ENCODE measurements at regions not wholly inside any gene's neighbourhood (a gene's known extent, or its start where the extent isn't known, plus 50 kb on each side); places are given as distances from the start of the nearest gene placed in this dataset.

- Mint-ChIP-seq H3K4me3 (no peak overlapping the region), H3K36me3 (ENCODE audit: low read depth) (no peaks in the 10 kb centered on the region), H3K4me1 (no peaks in the 10 kb centered on the region), H3K27ac (no peak overlapping the region), H3K27me3 (no peaks in the 10 kb centered on the region), H3K9me3 (peaks cover 3% of the 10 kb centered on the region)
- no peak for DNase-seq
- intact Hi-C loops (cut with micrococcal nuclease), result no loop called here
These were observed 225.1 kb upstream of the MPPED2 start for GRCh38 chr11:30811226-30811755.

GRCh38 chr11:30810116-30810515, 224.0 kb upstream of the MPPED2 start:
- H3K9me3 Mint-ChIP-seq, result peaks cover 3% of the 10 kb centered on the region
- DNase-seq, result no peak
- H3K4me1 Mint-ChIP-seq, result no peaks in the 10 kb centered on the region
- no peaks in the 10 kb centered on the region for H3K36me3 Mint-ChIP-seq (ENCODE audit: low read depth)
- H3K27ac Mint-ChIP-seq, result no peak overlapping the region
- no peaks in the 10 kb centered on the region for H3K27me3 Mint-ChIP-seq
- intact Hi-C loops (cut with micrococcal nuclease), result no loop called here
- no peak overlapping the region for H3K4me3 Mint-ChIP-seq

GRCh38 chr11:30801357-30801756, 215.2 kb upstream of the MPPED2 start:
- no peak for DNase-seq
- intact Hi-C loops (cut with micrococcal nuclease), result no loop called here
- Mint-ChIP-seq H3K27me3 (no peaks in the 10 kb centered on the region), H3K27ac (no peak overlapping the region), H3K4me1 (no peaks in the 10 kb centered on the region), H3K36me3 (ENCODE audit: low read depth) (no peaks in the 10 kb centered on the region), H3K9me3 (no peaks in the 10 kb centered on the region), H3K4me3 (no peak overlapping the region)

- no peak overlapping the region for H3K4me3 Mint-ChIP-seq
- H3K36me3 Mint-ChIP-seq (ENCODE audit: low read depth), result no peaks in the 10 kb centered on the region
- H3K9me3 Mint-ChIP-seq, result no peaks in the 10 kb centered on the region
- H3K27me3 Mint-ChIP-seq, result no peaks in the 10 kb centered on the region
- DNase-seq, result no peak
- no peaks in the 10 kb centered on the region for H3K4me1 Mint-ChIP-seq
- no peak overlapping the region for H3K27ac Mint-ChIP-seq
- intact Hi-C loops (cut with micrococcal nuclease), result no loop called here
These were observed 214.8 kb upstream of the MPPED2 start for GRCh38 chr11:30800904-30801303.

- Mint-ChIP-seq H3K9me3 (no peaks in the 10 kb centered on the region), H3K4me1 (no peaks in the 10 kb centered on the region), H3K4me3 (no peak overlapping the region), H3K27me3 (no peaks in the 10 kb centered on the region), H3K27ac (no peak overlapping the region), H3K36me3 (ENCODE audit: low read depth) (no peaks in the 10 kb centered on the region)
- no peak for DNase-seq
- intact Hi-C loops (cut with micrococcal nuclease), result no loop called here
These were observed 212.5 kb upstream of the MPPED2 start for GRCh38 chr11:30798547-30799236.

GRCh38 chr11:30789270-30789669, 203.1 kb upstream of the MPPED2 start:
- no peaks in the 10 kb centered on the region for H3K27me3 Mint-ChIP-seq
- H3K27ac Mint-ChIP-seq, result no peak overlapping the region
- no peak overlapping the region for H3K4me3 Mint-ChIP-seq
- no peaks in the 10 kb centered on the region for H3K36me3 Mint-ChIP-seq (ENCODE audit: low read depth)
- no peaks in the 10 kb centered on the region for H3K9me3 Mint-ChIP-seq
- intact Hi-C loops (cut with micrococcal nuclease), result no loop called here
- no peaks in the 10 kb centered on the region for H3K4me1 Mint-ChIP-seq
- no peak for DNase-seq

GRCh38 chr11:30788849-30789248, 202.7 kb upstream of the MPPED2 start:
- Mint-ChIP-seq H3K9me3 (no peaks in the 10 kb centered on the region), H3K36me3 (ENCODE audit: low read depth) (no peaks in the 10 kb centered on the region), H3K27ac (no peak overlapping the region), H3K4me1 (no peaks in the 10 kb centered on the region), H3K27me3 (no peaks in the 10 kb centered on the region), H3K4me3 (no peak overlapping the region)
- DNase-seq, result no peak
- intact Hi-C loops (cut with micrococcal nuclease), result no loop called here

- Mint-ChIP-seq H3K9me3 (no peaks in the 10 kb centered on the region), H3K27ac (no peak overlapping the region), H3K4me1 (no peaks in the 10 kb centered on the region), H3K36me3 (ENCODE audit: low read depth) (no peaks in the 10 kb centered on the region), H3K27me3 (no peaks in the 10 kb centered on the region), H3K4me3 (no peak overlapping the region)
- intact Hi-C loops (cut with micrococcal nuclease), result no loop called here
- DNase-seq, result peak; percentile 2
These were observed 200.3 kb upstream of the MPPED2 start for GRCh38 chr11:30786256-30787110.

GRCh38 chr11:30778596-30778995, 192.4 kb upstream of the MPPED2 start:
- intact Hi-C loops (cut with micrococcal nuclease), result no loop called here
- Mint-ChIP-seq H3K27me3 (no peaks in the 10 kb centered on the region), H3K9me3 (no peaks in the 10 kb centered on the region), H3K4me3 (no peak overlapping the region), H3K27ac (no peak overlapping the region), H3K4me1 (no peaks in the 10 kb centered on the region), H3K36me3 (ENCODE audit: low read depth) (no peaks in the 10 kb centered on the region)
- DNase-seq, result no peak

GRCh38 chr11:30775233-30775522, 189.0 kb upstream of the MPPED2 start:
- H3K27me3 Mint-ChIP-seq, result no peaks in the 10 kb centered on the region
- no peak overlapping the region for H3K27ac Mint-ChIP-seq
- no peaks in the 10 kb centered on the region for H3K9me3 Mint-ChIP-seq
- intact Hi-C loops (cut with micrococcal nuclease), result no loop called here
- no peak for DNase-seq
- H3K36me3 Mint-ChIP-seq (ENCODE audit: low read depth), result no peaks in the 10 kb centered on the region
- H3K4me1 Mint-ChIP-seq, result no peaks in the 10 kb centered on the region
- no peak overlapping the region for H3K4me3 Mint-ChIP-seq

- no peak for DNase-seq
- Mint-ChIP-seq H3K4me3 (no peak overlapping the region), H3K27me3 (no peaks in the 10 kb centered on the region), H3K4me1 (no peaks in the 10 kb centered on the region), H3K36me3 (ENCODE audit: low read depth) (no peaks in the 10 kb centered on the region), H3K9me3 (no peaks in the 10 kb centered on the region), H3K27ac (no peak overlapping the region)
- intact Hi-C loops (cut with micrococcal nuclease), result no loop called here
These were observed 188.5 kb upstream of the MPPED2 start for GRCh38 chr11:30774496-30775232.

- Mint-ChIP-seq H3K9me3 (no peaks in the 10 kb centered on the region), H3K4me1 (no peaks in the 10 kb centered on the region), H3K36me3 (ENCODE audit: low read depth) (no peaks in the 10 kb centered on the region), H3K27ac (no peak overlapping the region), H3K27me3 (no peaks in the 10 kb centered on the region), H3K4me3 (no peak overlapping the region)
- intact Hi-C loops (cut with micrococcal nuclease), result no loop called here
- DNase-seq, result no peak
These were observed 186.8 kb upstream of the MPPED2 start for GRCh38 chr11:30772908-30773307.

GRCh38 chr11:30763951-30764350, 177.8 kb upstream of the MPPED2 start:
- intact Hi-C loops (cut with micrococcal nuclease), result no loop called here
- no peak overlapping the region for H3K27ac Mint-ChIP-seq
- no peak overlapping the region for H3K4me3 Mint-ChIP-seq
- H3K27me3 Mint-ChIP-seq, result no peaks in the 10 kb centered on the region
- no peak for DNase-seq
- H3K4me1 Mint-ChIP-seq, result no peaks in the 10 kb centered on the region
- H3K36me3 Mint-ChIP-seq (ENCODE audit: low read depth), result no peaks in the 10 kb centered on the region
- H3K9me3 Mint-ChIP-seq, result peaks cover 4% of the 10 kb centered on the region

- intact Hi-C loops (cut with micrococcal nuclease), result no loop called here
- Mint-ChIP-seq H3K4me1 (no peaks in the 10 kb centered on the region), H3K9me3 (peaks cover 4% of the 10 kb centered on the region), H3K27me3 (no peaks in the 10 kb centered on the region), H3K4me3 (no peak overlapping the region), H3K27ac (no peak overlapping the region), H3K36me3 (ENCODE audit: low read depth) (no peaks in the 10 kb centered on the region)
- no peak for DNase-seq
These were observed 176.0 kb upstream of the MPPED2 start for GRCh38 chr11:30762188-30762587.
